ENCODE measurements at regions not wholly inside any gene's neighbourhood (a gene's known extent, or its start where the extent isn't known, plus 50 kb on each side); places are given as distances from the start of the nearest gene placed in this dataset.

GRCh38 chr6:25057111-25057905 is 121.5 kb upstream of the RIPOR2 start:
- H4K91ac ChIP-seq (ENCODE audit: insufficient read depth, low read depth, low read length): peak overlapping the region; percentile 68; the same call in 1 of the 2 replicates
- intact Hi-C loops (cut with micrococcal nuclease): no loop called here
- H4K8ac ChIP-seq (ENCODE audit: low read depth in 2 of 2, low read length in 2 of 2): peak overlapping the region; percentile 25 to 55; a peak in 3 of 4 replicates
- peak overlapping the region; percentile 68 for H2BK120ac ChIP-seq (ENCODE audit: low read depth, low read length)
- peak overlapping the region; percentile 69 for H2AFZ ChIP-seq (replicated peaks; ENCODE audit: low read length, poor library complexity)
- H3K4me3 ChIP-seq (ENCODE audit: insufficient read depth, low read depth, low read length): no peak overlapping the region
- no peak overlapping the region for H3K9ac ChIP-seq (ENCODE audit: low read depth, low read length)
- no peaks in the 10 kb centered on the region for H3K36me3 ChIP-seq (ENCODE audit: control insufficient read depth, insufficient read depth, low read length)
- H3K18ac ChIP-seq (ENCODE audit: low read depth, low read length): peak overlapping the region; percentile 22
- H2BK5ac ChIP-seq (ENCODE audit: low read depth, low read length, poor library complexity, severe bottlenecking): peak overlapping the region; percentile 27
- DNase-seq: no peak
- peaks cover 18% of the 10 kb centered on the region for H3K9me1 ChIP-seq (ENCODE audit: insufficient read depth, low read length)
- H3K79me1 ChIP-seq (ENCODE audit: low read depth in 1 of 2, low read length in 2 of 2): no peaks in the 10 kb centered on the region
- H4K20me1 ChIP-seq (ENCODE audit: insufficient read depth, low read length): no peaks in the 10 kb centered on the region
- no peak overlapping the region for H3K4me2 ChIP-seq (ENCODE audit: low read depth, low read length)
- no peak overlapping the region for H2AK9ac ChIP-seq (replicated peaks; ENCODE audit: low read depth, low read length, poor library complexity)
- peak overlapping the region; percentile 10; the same call in 1 of the 2 replicates for H3K27ac ChIP-seq (ENCODE audit: insufficient read depth, low read length)
- peak overlapping the region; percentile 70; the same call in 1 of the 2 replicates for H2AK5ac ChIP-seq (ENCODE audit: low read depth, low read length)
- ATAC-seq (ENCODE audit: low read depth): no peak
- peak overlapping the region; percentile 48 for H3K4ac ChIP-seq (ENCODE audit: low read depth, low read length)
- WGBS, 2 experiments (ENCODE audit: extremely low coverage in 2 of 2, insufficient read length in 1 of 2): 73% methylated on average over 2 of the region's 7 CpGs; no CpG with 5 or more reads in 1 of the 2 experiments
- H3K23ac ChIP-seq (ENCODE audit: low read depth, low read length): no peak overlapping the region; the same call in 1 of the 2 replicates
- dilution Hi-C loops (cut with HindIII; ENCODE audit: low sequenced_read_pairs, unreplicated experiment): no loop called here
- peaks cover 32% of the 10 kb centered on the region for H3K4me1 ChIP-seq (ENCODE audit: control insufficient read depth, insufficient read depth, low read length)
- no peaks in the 10 kb centered on the region for H3K9me3 ChIP-seq (ENCODE audit: control insufficient read depth, insufficient read depth, low read length)
- TF ChIP-seq ELK1 (IDR thresholded peaks at IDR 0.05; ENCODE audit: borderline replicate concordance, low read depth, low read length): no peak
- no peak for TF ChIP-seq RCOR1 (IDR thresholded peaks at IDR 0.05; ENCODE audit: insufficient replicate concordance, low read length)
- no peak for TF ChIP-seq RFX5 (IDR thresholded peaks at IDR 0.05; ENCODE audit: low read depth, low read length)
- TF ChIP-seq RAD21 (IDR thresholded peaks at IDR 0.05; ENCODE audit: low read length): no peak
- TF ChIP-seq NFE2L2 (IDR thresholded peaks at IDR 0.05; ENCODE audit: low read depth, low read length): no peak
- TF ChIP-seq BHLHE40 (IDR thresholded peaks at IDR 0.05; ENCODE audit: low read depth, low read length): no peak
- TF ChIP-seq FOS (IDR thresholded peaks at IDR 0.05; ENCODE audit: low read depth, low read length): no peak
- no peak for TF ChIP-seq CHD1 (IDR thresholded peaks at IDR 0.05; ENCODE audit: low read depth, low read length)
- no peak for TF ChIP-seq CEBPB (IDR thresholded peaks at IDR 0.05; ENCODE audit: low read depth, low read length)
- no peak for TF ChIP-seq SMC3 (IDR thresholded peaks at IDR 0.05; ENCODE audit: low read depth, low read length)
- no peak for TF ChIP-seq MAFK (IDR thresholded peaks at IDR 0.05; ENCODE audit: low read depth, low read length)
- no peak for TF ChIP-seq USF2 (IDR thresholded peaks at IDR 0.05; ENCODE audit: low read depth, low read length)
- no peak for TF ChIP-seq POLR2A (IDR thresholded peaks at IDR 0.05; ENCODE audit: low read depth, low read length)
- no peak for TF ChIP-seq CTCF (conservative IDR thresholded peaks at IDR 0.05; ENCODE audit: low read depth, low read length)
- peak overlapping the region; percentile 52; the same call in 1 of the 2 replicates for H4K5ac ChIP-seq (ENCODE audit: low read depth, low read length)
- H3K56ac ChIP-seq (ENCODE audit: extremely low read depth, insufficient read depth, low read length): no peak overlapping the region; the same call in 1 of the 2 replicates
- H3K27me3 ChIP-seq (ENCODE audit: control insufficient read depth, insufficient read depth, low read length): no peaks in the 10 kb centered on the region
- H2BK20ac ChIP-seq (ENCODE audit: low read depth, low read length): peak overlapping the region; percentile 71
- peak overlapping the region; percentile 82; the same call in 2 of the 3 replicates for H2BK15ac ChIP-seq (ENCODE audit: low read depth, low read length)
- BruUV-seq (replicated peaks): no TSS peak
- CTCF ChIA-PET: interaction anchor here (1.1 kb wide), 1 partner anchor 13 kb away, joined by 3 read pairs; no protein-coding TSS in a partner anchor
- POLR2A ChIA-PET (ENCODE audit: unreplicated experiment): interaction anchor here (0.6 kb wide), 1 partner anchor 148 kb away, joined by 4 read pairs; no protein-coding TSS in a partner anchor
- H3K14ac ChIP-seq (replicated peaks; ENCODE audit: low read depth, low read length): peak overlapping the region; percentile 49; the same call in 1 of the 2 replicates
- in situ Hi-C loops (cut with MboI; ENCODE audit: low sequenced_read_pairs): no loop called here

Data from IMR-90 (cell line).